ENCODE measurements at regions not wholly inside any gene's neighbourhood (a gene's known extent, or its start where the extent isn't known, plus 50 kb on each side); places are given as distances from the start of the nearest gene placed in this dataset.

- ATAC-seq (ENCODE audit: low read depth in 2 of 2), result no peak
- Mint-ChIP-seq H3K4me1 (no peaks in the 10 kb centered on the region), H3K36me3 (no peaks in the 10 kb centered on the region), H3K9me3 (peaks cover 0 to 9% (median 2%) of the 10 kb centered on the region in 7 donors), H3K27me3 (no peaks in the 10 kb centered on the region), H3K27ac (no peak overlapping the region), H3K4me3 (no peak overlapping the region)
- no peaks in the 10 kb centered on the region for H3K36me3 ChIP-seq (ENCODE audit: control insufficient read depth, insufficient read depth, low read length)
- no peaks in the 10 kb centered on the region for H3K4me1 ChIP-seq (ENCODE audit: control insufficient read depth, insufficient read depth, low read length, poor library complexity, severe bottlenecking)
- DNase-seq, result no peak
- no peak overlapping the region for H3K27ac ChIP-seq (ENCODE audit: insufficient read depth, low read length, poor library complexity, severe bottlenecking)
- no peak overlapping the region for H3K4me3 ChIP-seq (ENCODE audit: low read depth, low read length)
- no peaks in the 10 kb centered on the region for H3K27me3 ChIP-seq (ENCODE audit: control insufficient read depth, insufficient read depth, low read length)
- no peaks in the 10 kb centered on the region for H3K9me3 ChIP-seq (ENCODE audit: control insufficient read depth in 2 of 2, low read length in 2 of 2)
Measured at GRCh38 chr12:60106214-60106613, 510.4 kb downstream of the SLC16A7 start.

- Mint-ChIP-seq H3K4me1 (no peaks in the 10 kb centered on the region), H3K36me3 (no peaks in the 10 kb centered on the region), H3K27ac (no peak overlapping the region), H3K27me3 (no peaks in the 10 kb centered on the region), H3K9me3 (peaks cover 0 to 9% (median 2%) of the 10 kb centered on the region in 7 donors), H3K4me3 (no peak overlapping the region)
- no peaks in the 10 kb centered on the region for H3K36me3 ChIP-seq (ENCODE audit: control insufficient read depth, insufficient read depth, low read length)
- H3K9me3 ChIP-seq (ENCODE audit: control insufficient read depth in 2 of 2, low read length in 2 of 2), result no peaks in the 10 kb centered on the region
- H3K4me1 ChIP-seq (ENCODE audit: control insufficient read depth, insufficient read depth, low read length, poor library complexity, severe bottlenecking), result no peaks in the 10 kb centered on the region
- ATAC-seq (ENCODE audit: low read depth in 2 of 2), result no peak
- no peak for DNase-seq
- H3K4me3 ChIP-seq (ENCODE audit: low read depth, low read length), result no peak overlapping the region
- no peaks in the 10 kb centered on the region for H3K27me3 ChIP-seq (ENCODE audit: control insufficient read depth, insufficient read depth, low read length)
- H3K27ac ChIP-seq (ENCODE audit: insufficient read depth, low read length, poor library complexity, severe bottlenecking), result no peak overlapping the region
Measured at GRCh38 chr12:60107992-60108391, 512.2 kb downstream of the SLC16A7 start.

GRCh38 chr12:60112063-60112462 is 516.2 kb downstream of the SLC16A7 start:
- no peak overlapping the region for H3K4me3 ChIP-seq (ENCODE audit: low read depth, low read length)
- no peak overlapping the region for H3K27ac ChIP-seq (ENCODE audit: insufficient read depth, low read length, poor library complexity, severe bottlenecking)
- no peaks in the 10 kb centered on the region for H3K27me3 ChIP-seq (ENCODE audit: control insufficient read depth, insufficient read depth, low read length)
- no peak for ATAC-seq (ENCODE audit: low read depth in 2 of 2)
- no peaks in the 10 kb centered on the region for H3K4me1 ChIP-seq (ENCODE audit: control insufficient read depth, insufficient read depth, low read length, poor library complexity, severe bottlenecking)
- no peak overlapping the region for H3K27ac Mint-ChIP-seq
- no peaks in the 10 kb centered on the region for H3K36me3 Mint-ChIP-seq
- peaks cover 0 to 4% (median 0%) of the 10 kb centered on the region in 4 donors for H3K4me1 Mint-ChIP-seq
- no peaks in the 10 kb centered on the region for H3K27me3 Mint-ChIP-seq
- peaks cover 0 to 18% (median 4%) of the 10 kb centered on the region in 7 donors for H3K9me3 Mint-ChIP-seq
- H3K4me3 Mint-ChIP-seq, result no peak overlapping the region
- H3K36me3 ChIP-seq (ENCODE audit: control insufficient read depth, insufficient read depth, low read length), result no peaks in the 10 kb centered on the region
- no peak for DNase-seq
- no peaks in the 10 kb centered on the region for H3K9me3 ChIP-seq (ENCODE audit: control insufficient read depth in 2 of 2, low read length in 2 of 2)

- H3K36me3 ChIP-seq (ENCODE audit: control insufficient read depth, insufficient read depth, low read length), result no peaks in the 10 kb centered on the region
- Mint-ChIP-seq H3K4me3 (no peak overlapping the region), H3K27me3 (no peaks in the 10 kb centered on the region), H3K4me1 (peaks cover 0 to 4% (median 0%) of the 10 kb centered on the region in 4 donors), H3K27ac (no peak overlapping the region), H3K9me3 (peaks cover 0 to 20% (median 4%) of the 10 kb centered on the region in 7 donors), H3K36me3 (no peaks in the 10 kb centered on the region)
- ATAC-seq (ENCODE audit: low read depth in 2 of 2) (no peak), DNase-seq (no peak)
- no peaks in the 10 kb centered on the region for H3K27me3 ChIP-seq (ENCODE audit: control insufficient read depth, insufficient read depth, low read length)
- H3K9me3 ChIP-seq (ENCODE audit: control insufficient read depth in 2 of 2, low read length in 2 of 2), result no peaks in the 10 kb centered on the region
- H3K4me1 ChIP-seq (ENCODE audit: control insufficient read depth, insufficient read depth, low read length, poor library complexity, severe bottlenecking), result no peaks in the 10 kb centered on the region
- H3K27ac ChIP-seq (ENCODE audit: insufficient read depth, low read length, poor library complexity, severe bottlenecking), result no peak overlapping the region
- H3K4me3 ChIP-seq (ENCODE audit: low read depth, low read length), result no peak overlapping the region
Measured at GRCh38 chr12:60112763-60113162, 516.9 kb downstream of the SLC16A7 start.

- H3K4me1 Mint-ChIP-seq, result peaks cover 0 to 4% (median 0%) of the 10 kb centered on the region in 4 donors
- H3K36me3 Mint-ChIP-seq, result no peaks in the 10 kb centered on the region
- DNase-seq, result no peak
- H3K27me3 ChIP-seq (ENCODE audit: control insufficient read depth, insufficient read depth, low read length), result no peaks in the 10 kb centered on the region
- no peak overlapping the region for H3K27ac ChIP-seq (ENCODE audit: insufficient read depth, low read length, poor library complexity, severe bottlenecking)
- no peaks in the 10 kb centered on the region for H3K9me3 ChIP-seq (ENCODE audit: control insufficient read depth in 2 of 2, low read length in 2 of 2)
- no peaks in the 10 kb centered on the region for H3K36me3 ChIP-seq (ENCODE audit: control insufficient read depth, insufficient read depth, low read length)
- no peak overlapping the region for H3K4me3 Mint-ChIP-seq
- peaks cover 0 to 12% (median 4%) of the 10 kb centered on the region in 7 donors for H3K9me3 Mint-ChIP-seq
- no peaks in the 10 kb centered on the region for H3K4me1 ChIP-seq (ENCODE audit: control insufficient read depth, insufficient read depth, low read length, poor library complexity, severe bottlenecking)
- ATAC-seq (ENCODE audit: low read depth in 2 of 2), result no peak
- H3K27me3 Mint-ChIP-seq, result no peaks in the 10 kb centered on the region
- no peak overlapping the region for H3K4me3 ChIP-seq (ENCODE audit: low read depth, low read length)
- H3K27ac Mint-ChIP-seq, result no peak overlapping the region
Measured at GRCh38 chr12:60114169-60114568, 518.3 kb downstream of the SLC16A7 start.

GRCh38 chr12:60119327-60119726 is 523.5 kb downstream of the SLC16A7 start:
- no peaks in the 10 kb centered on the region for H3K36me3 Mint-ChIP-seq
- H3K4me1 Mint-ChIP-seq, result peaks cover 0 to 4% (median 0%) of the 10 kb centered on the region in 4 donors
- no peaks in the 10 kb centered on the region for H3K27me3 Mint-ChIP-seq
- H3K4me1 ChIP-seq (ENCODE audit: control insufficient read depth, insufficient read depth, low read length, poor library complexity, severe bottlenecking), result no peaks in the 10 kb centered on the region
- no peak overlapping the region for H3K4me3 Mint-ChIP-seq
- no peaks in the 10 kb centered on the region for H3K9me3 ChIP-seq (ENCODE audit: control insufficient read depth in 2 of 2, low read length in 2 of 2)
- no peak overlapping the region for H3K4me3 ChIP-seq (ENCODE audit: low read depth, low read length)
- no peak overlapping the region for H3K27ac Mint-ChIP-seq
- no peaks in the 10 kb centered on the region for H3K27me3 ChIP-seq (ENCODE audit: control insufficient read depth, insufficient read depth, low read length)
- DNase-seq (no peak), ATAC-seq (ENCODE audit: low read depth in 2 of 2) (no peak)
- no peaks in the 10 kb centered on the region for H3K36me3 ChIP-seq (ENCODE audit: control insufficient read depth, insufficient read depth, low read length)
- no peak overlapping the region for H3K27ac ChIP-seq (ENCODE audit: insufficient read depth, low read length, poor library complexity, severe bottlenecking)
- H3K9me3 Mint-ChIP-seq, result peaks cover 0 to 11% (median 4%) of the 10 kb centered on the region in 7 donors

- no peaks in the 10 kb centered on the region for H3K36me3 Mint-ChIP-seq
- Histone ChIP-seq H3K4me1 (ENCODE audit: control insufficient read depth, insufficient read depth, low read length, poor library complexity, severe bottlenecking) (no peaks in the 10 kb centered on the region), H3K27ac (ENCODE audit: insufficient read depth, low read length, poor library complexity, severe bottlenecking) (no peak overlapping the region), H3K4me3 (ENCODE audit: low read depth, low read length) (no peak overlapping the region), H3K36me3 (ENCODE audit: control insufficient read depth, insufficient read depth, low read length) (no peaks in the 10 kb centered on the region), H3K9me3 (ENCODE audit: control insufficient read depth in 2 of 2, low read length in 2 of 2) (no peaks in the 10 kb centered on the region), H3K27me3 (ENCODE audit: control insufficient read depth, insufficient read depth, low read length) (no peaks in the 10 kb centered on the region)
- H3K27me3 Mint-ChIP-seq, result no peaks in the 10 kb centered on the region
- DNase-seq (no peak), ATAC-seq (ENCODE audit: low read depth in 2 of 2) (no peak)
- no peak overlapping the region for H3K27ac Mint-ChIP-seq
- peaks cover 0 to 11% (median 4%) of the 10 kb centered on the region in 7 donors for H3K9me3 Mint-ChIP-seq
- H3K4me1 Mint-ChIP-seq, result peaks cover 0 to 3% (median 0%) of the 10 kb centered on the region in 4 donors
- H3K4me3 Mint-ChIP-seq, result no peak overlapping the region
Measured at GRCh38 chr12:60120199-60120598, 524.4 kb downstream of the SLC16A7 start.

GRCh38 chr12:60123557-60123956 is 527.7 kb downstream of the SLC16A7 start:
- Histone ChIP-seq H3K27me3 (ENCODE audit: control insufficient read depth, insufficient read depth, low read length) (no peaks in the 10 kb centered on the region), H3K36me3 (ENCODE audit: control insufficient read depth, insufficient read depth, low read length) (no peaks in the 10 kb centered on the region), H3K9me3 (ENCODE audit: control insufficient read depth in 2 of 2, low read length in 2 of 2) (no peaks in the 10 kb centered on the region), H3K4me1 (ENCODE audit: control insufficient read depth, insufficient read depth, low read length, poor library complexity, severe bottlenecking) (no peaks in the 10 kb centered on the region), H3K27ac (ENCODE audit: insufficient read depth, low read length, poor library complexity, severe bottlenecking) (no peak overlapping the region), H3K4me3 (ENCODE audit: low read depth, low read length) (no peak overlapping the region)
- no peaks in the 10 kb centered on the region for H3K27me3 Mint-ChIP-seq
- H3K27ac Mint-ChIP-seq, result no peak overlapping the region
- no peaks in the 10 kb centered on the region for H3K36me3 Mint-ChIP-seq
- no peak overlapping the region for H3K4me3 Mint-ChIP-seq
- peaks cover 0 to 10% (median 6%) of the 10 kb centered on the region in 7 donors for H3K9me3 Mint-ChIP-seq
- ATAC-seq (ENCODE audit: low read depth in 2 of 2) (no peak), DNase-seq (no peak)
- no peaks in the 10 kb centered on the region for H3K4me1 Mint-ChIP-seq
